Colonic mucosa (tissue), 4 donors: ENCODE measurements at regions not wholly inside any gene's neighbourhood (a gene's known extent, or its start where the extent isn't known, plus 50 kb on each side); places are given as distances from the start of the nearest gene placed in this dataset.

ENCODE experiments used
- DNase-seq: peaks from one replicate; pipeline ENCODE4 v3.0.0-alpha.2; 2020
- H3K27ac ChIP-seq: fragments of 200-600 bp; one replicate; pipeline ENCODE4 v1.8.0; 2021
- H3K27me3 ChIP-seq: fragments of 200-600 bp; one replicate; pipeline ENCODE4 v1.8.0; 2021
- H3K36me3 ChIP-seq: fragments of 200-600 bp; one replicate; pipeline ENCODE4 v1.8.0; 2021
- H3K4me1 ChIP-seq: fragments of 200-600 bp; one replicate; pipeline ENCODE4 v1.8.0; 2021; ENCODE audit warnings: mild to moderate bottlenecking
- H3K4me3 ChIP-seq: fragments of 200-600 bp; one replicate; pipeline ENCODE4 v1.8.0; 2021
- H3K9ac ChIP-seq, 2 donors: one replicate each; pipeline ENCODE4 v1.7.0; 2013; ENCODE audit warnings: control low read depth in 2 of 2, low read depth in 2 of 2, low read length in 2 of 2
- H3K9me3 ChIP-seq: fragments of 200-600 bp; one replicate; pipeline ENCODE4 v1.8.0; 2021
- CTCF ChIP-seq: fragments of 200-600 bp; IDR thresholded peaks from one replicate; pipeline ENCODE4 v1.8.0; 2022; ENCODE audit warnings: antibody characterized with exemption, mild to moderate bottlenecking
- intact Hi-C: fragments of 100-400 bp; cut with DNase I; formaldehyde crosslinking; loops from one replicate; pipeline ENCODE4 v1.14.1; 2022
- donor health status: healthy.
- donor health status: DM: no; HTN: no; CAD: no.
- donor health status: DM: no; HTN: no; CAD: no.

GRCh38 chr6:98452685-98453084, 381.7 kb upstream of the POU3F2 start:
- H3K36me3 ChIP-seq = no peaks in the 10 kb centered on the region
- TF ChIP-seq CTCF = no peak
- no peaks in the 10 kb centered on the region for H3K27me3 ChIP-seq
- H3K9ac ChIP-seq = no peak overlapping the region
- no peaks in the 10 kb centered on the region for H3K4me1 ChIP-seq
- DNase-seq = no peak
- no peak overlapping the region for H3K4me3 ChIP-seq
- intact Hi-C loops = no loop called here
- H3K27ac ChIP-seq = no peak overlapping the region
- H3K9me3 ChIP-seq = no peaks in the 10 kb centered on the region

GRCh38 chr6:98454809-98455322, 379.5 kb upstream of the POU3F2 start:
- intact Hi-C loops = no loop called here
- H3K36me3 ChIP-seq = no peaks in the 10 kb centered on the region
- no peaks in the 10 kb centered on the region for H3K9me3 ChIP-seq
- H3K27me3 ChIP-seq = no peaks in the 10 kb centered on the region
- no peak overlapping the region for H3K27ac ChIP-seq
- no peak overlapping the region for H3K9ac ChIP-seq
- no peaks in the 10 kb centered on the region for H3K4me1 ChIP-seq
- no peak for TF ChIP-seq CTCF
- no peak overlapping the region for H3K4me3 ChIP-seq
- no peak for DNase-seq

- no peaks in the 10 kb centered on the region for H3K9me3 ChIP-seq
- no peak overlapping the region for H3K4me3 ChIP-seq
- H3K4me1 ChIP-seq = no peaks in the 10 kb centered on the region
- H3K27ac ChIP-seq = no peak overlapping the region
- H3K9ac ChIP-seq = no peak overlapping the region
- no peak for DNase-seq
- no peak for TF ChIP-seq CTCF
- H3K36me3 ChIP-seq = no peaks in the 10 kb centered on the region
- H3K27me3 ChIP-seq = no peaks in the 10 kb centered on the region
- intact Hi-C loops = no loop called here
Measured at GRCh38 chr6:98458708-98459107, 375.7 kb upstream of the POU3F2 start.

GRCh38 chr6:98463038-98464000, 371.1 kb upstream of the POU3F2 start:
- intact Hi-C loops = no loop called here
- no peaks in the 10 kb centered on the region for H3K27me3 ChIP-seq
- no peaks in the 10 kb centered on the region for H3K4me1 ChIP-seq
- no peak for DNase-seq
- H3K9ac ChIP-seq = no peak overlapping the region
- H3K36me3 ChIP-seq = no peaks in the 10 kb centered on the region
- H3K9me3 ChIP-seq = no peaks in the 10 kb centered on the region
- no peak overlapping the region for H3K4me3 ChIP-seq
- no peak overlapping the region for H3K27ac ChIP-seq
- no peak for TF ChIP-seq CTCF

- no peak for DNase-seq
- Histone ChIP-seq H3K4me3 (no peak overlapping the region), H3K27me3 (no peaks in the 10 kb centered on the region), H3K9ac (no peak overlapping the region), H3K9me3 (no peaks in the 10 kb centered on the region), H3K27ac (no peak overlapping the region), H3K4me1 (no peaks in the 10 kb centered on the region), H3K36me3 (no peaks in the 10 kb centered on the region)
- TF ChIP-seq CTCF = no peak
- intact Hi-C loops = no loop called here
Measured at GRCh38 chr6:98467091-98467490, 367.3 kb upstream of the POU3F2 start.
